ENCODE measurements at regions not wholly inside any gene's neighbourhood (a gene's known extent, or its start where the extent isn't known, plus 50 kb on each side); places are given as distances from the start of the nearest gene placed in this dataset.

GRCh38 chr2:226142463-226142862 is 657.2 kb downstream of the IRS1 start:
- peaks cover 1% of the 10 kb centered on the region for H3K36me3 Mint-ChIP-seq (ENCODE audit: insufficient read depth, unreplicated experiment)
- H3K27ac Mint-ChIP-seq (ENCODE audit: unreplicated experiment), result no peak overlapping the region
- CTCF ChIA-PET, result no interaction called here
- peaks cover 16% of the 10 kb centered on the region for H3K4me1 Mint-ChIP-seq (ENCODE audit: low read depth, unreplicated experiment)
- no peak for TF ChIP-seq CTCF (IDR thresholded peaks at IDR 0.05; ENCODE audit: unreplicated experiment)
- peaks cover 3% of the 10 kb centered on the region for H3K9me3 Mint-ChIP-seq (ENCODE audit: low read depth, unreplicated experiment)
- no peak overlapping the region for H3K4me3 Mint-ChIP-seq (ENCODE audit: low read depth, unreplicated experiment)
- BruUV-seq (replicated peaks), result no TSS peak
- DNase-seq, result no peak
- intact Hi-C loops (cut with micrococcal nuclease; ENCODE audit: unreplicated experiment), result no loop called here
- H3K27me3 Mint-ChIP-seq (ENCODE audit: unreplicated experiment), result no peaks in the 10 kb centered on the region

- Mint-ChIP-seq H3K4me3 (ENCODE audit: low read depth, unreplicated experiment) (no peak overlapping the region), H3K36me3 (ENCODE audit: insufficient read depth, unreplicated experiment) (peaks cover 6% of the 10 kb centered on the region), H3K4me1 (ENCODE audit: low read depth, unreplicated experiment) (peaks cover 33% of the 10 kb centered on the region), H3K27me3 (ENCODE audit: unreplicated experiment) (no peaks in the 10 kb centered on the region), H3K27ac (ENCODE audit: unreplicated experiment) (no peak overlapping the region), H3K9me3 (ENCODE audit: low read depth, unreplicated experiment) (peaks cover 3% of the 10 kb centered on the region)
- no peak for DNase-seq
- CTCF ChIA-PET, result no interaction called here
- no TSS peak for BruUV-seq (replicated peaks)
- intact Hi-C loops (cut with micrococcal nuclease; ENCODE audit: unreplicated experiment), result no loop called here
- TF ChIP-seq CTCF (IDR thresholded peaks at IDR 0.05; ENCODE audit: unreplicated experiment), result no peak
These were observed 659.0 kb downstream of the IRS1 start for GRCh38 chr2:226140594-226140993.

GRCh38 chr2:226139759-226140158 is 659.9 kb downstream of the IRS1 start:
- Mint-ChIP-seq H3K27me3 (ENCODE audit: unreplicated experiment) (no peaks in the 10 kb centered on the region), H3K4me1 (ENCODE audit: low read depth, unreplicated experiment) (peaks cover 36% of the 10 kb centered on the region), H3K36me3 (ENCODE audit: insufficient read depth, unreplicated experiment) (peaks cover 6% of the 10 kb centered on the region), H3K27ac (ENCODE audit: unreplicated experiment) (peak overlapping the region; percentile 9), H3K4me3 (ENCODE audit: low read depth, unreplicated experiment) (no peak overlapping the region), H3K9me3 (ENCODE audit: low read depth, unreplicated experiment) (peaks cover 3% of the 10 kb centered on the region)
- intact Hi-C loops (cut with micrococcal nuclease; ENCODE audit: unreplicated experiment), result loop anchor here (5.0 kb wide), 5 partner anchors 108 to 513 kb away; no protein-coding TSS in a partner anchor
- CTCF ChIA-PET, result no interaction called here
- BruUV-seq (replicated peaks), result no TSS peak
- no peak for DNase-seq
- TF ChIP-seq CTCF (IDR thresholded peaks at IDR 0.05; ENCODE audit: unreplicated experiment), result no peak

- H3K4me1 Mint-ChIP-seq (ENCODE audit: low read depth, unreplicated experiment), result peaks cover 32% of the 10 kb centered on the region
- no peak for TF ChIP-seq CTCF (IDR thresholded peaks at IDR 0.05; ENCODE audit: unreplicated experiment)
- peak overlapping the region; percentile 45 for H3K4me3 Mint-ChIP-seq (ENCODE audit: low read depth, unreplicated experiment)
These were observed 662.3 kb downstream of the IRS1 start for GRCh38 chr2:226137201-226137811.

More at GRCh38 chr2:226137201-226137811, 662.3 kb downstream of the IRS1 start:
- no TSS peak for BruUV-seq (replicated peaks)
- no peaks in the 10 kb centered on the region for H3K9me3 Mint-ChIP-seq (ENCODE audit: low read depth, unreplicated experiment)
- peak overlapping the region; percentile 17 for H3K27ac Mint-ChIP-seq (ENCODE audit: unreplicated experiment)
- CTCF ChIA-PET, result interaction anchor here (0.5 to 1.3 kb wide), 6 partner anchors 17 to 665 kb away, joined by 3 to 8 read pairs (median 3); no protein-coding TSS in a partner anchor
- H3K27me3 Mint-ChIP-seq (ENCODE audit: unreplicated experiment), result no peaks in the 10 kb centered on the region
- intact Hi-C loops (cut with micrococcal nuclease; ENCODE audit: unreplicated experiment), result loop anchor here (1.0 to 5.0 kb wide), 6 partner anchors 110 to 515 kb away; no protein-coding TSS in a partner anchor
- peak; percentile 30 for DNase-seq
- peaks cover 6% of the 10 kb centered on the region for H3K36me3 Mint-ChIP-seq (ENCODE audit: insufficient read depth, unreplicated experiment)

Data from Calu3 (cell line).